Keratinocyte (primary cell): ENCODE measurements at regions not wholly inside any gene's neighbourhood (a gene's known extent, or its start where the extent isn't known, plus 50 kb on each side); places are given as distances from the start of the nearest gene placed in this dataset.

Source experiments
- DNase-seq: peaks from one replicate; pipeline ENCODE4 v3.0.0-alpha.2; 2011; ENCODE audit warnings: low read depth, missing footprints, low spot score
- FAIRE-seq: peaks from 2 replicates; lab custom pipeline; 2011; peaks lifted over from hg19 to GRCh38; lab: Jason Lieb, UNC
- H2AFZ ChIP-seq: 2 replicates; pipeline ENCODE4 v1.6.0; 2012; ENCODE audit warnings: low read length, control low read depth, inconsistent platforms; ENCODE audit not compliant: control insufficient read depth
- H3K27ac ChIP-seq: 2 replicates; pipeline ENCODE4 v1.5.1; 2011; ENCODE audit warnings: low read length; ENCODE audit not compliant: control insufficient read depth, insufficient read depth
- H3K27me3 ChIP-seq: 3 replicates; pipeline ENCODE4 v1.6.0; 2011; ENCODE audit warnings: low read length; ENCODE audit not compliant: control insufficient read depth, insufficient read depth; ENCODE audit errors: extremely low read depth
- H3K36me3 ChIP-seq, 2 experiments: 2 replicates in 1 of 2; 3 replicates in 1 of 2; pipeline ENCODE4 v1.5.1; 2011; ENCODE audit warnings: low read length in 2 of 2, mild to moderate bottlenecking in 1 of 2; ENCODE audit not compliant: control insufficient read depth in 2 of 2, insufficient read depth in 2 of 2; ENCODE audit errors: extremely low read depth in 1 of 2
- H3K4me1 ChIP-seq: 3 replicates; pipeline ENCODE4 v1.5.1; 2011; ENCODE audit warnings: low read length; ENCODE audit not compliant: control insufficient read depth, insufficient read depth; ENCODE audit errors: extremely low read depth
- H3K4me2 ChIP-seq: 3 replicates; pipeline ENCODE4 v1.6.0; 2011; ENCODE audit warnings: low read depth, low read length; ENCODE audit not compliant: control insufficient read depth, insufficient read depth; ENCODE audit errors: extremely low read depth
- H3K4me3 ChIP-seq, 3 experiments: fragments of 200-600 bp in 1 of 3; sonication (generic) in 1 of 3; 2 replicates in 2 of 3; 3 replicates in 1 of 3; pipeline ENCODE4 v1.5.1; 2011 to 2016; ENCODE audit warnings: low read length in 3 of 3, mild to moderate bottlenecking in 3 of 3, control low read depth in 2 of 3, inconsistent platforms in 1 of 3, low read depth in 1 of 3, mixed read lengths in 1 of 3, mixed run types in 1 of 3, moderate library complexity in 1 of 3; ENCODE audit not compliant: control insufficient read depth in 2 of 3, insufficient read depth in 2 of 3; ENCODE audit errors: extremely low read depth in 1 of 3
- H3K79me2 ChIP-seq: 2 replicates; pipeline ENCODE4 v1.6.0; 2012; ENCODE audit warnings: low read length; ENCODE audit not compliant: control insufficient read depth, insufficient read depth
- H3K9ac ChIP-seq: 3 replicates; pipeline ENCODE4 v1.6.0; 2011; ENCODE audit warnings: low read length; ENCODE audit not compliant: control insufficient read depth, insufficient read depth; ENCODE audit errors: extremely low read depth
- H3K9me1 ChIP-seq: 3 replicates; pipeline ENCODE4 v1.6.0; 2011; ENCODE audit warnings: low read length; ENCODE audit not compliant: control insufficient read depth, insufficient read depth; ENCODE audit errors: extremely low read depth
- H3K9me3 ChIP-seq: 2 replicates; pipeline ENCODE4 v1.5.1; 2012; ENCODE audit warnings: low read depth, low read length; ENCODE audit not compliant: control insufficient read depth
- H4K20me1 ChIP-seq: 3 replicates; pipeline ENCODE4 v1.6.0; 2011; ENCODE audit warnings: low read length; ENCODE audit not compliant: control insufficient read depth, insufficient read depth; ENCODE audit errors: extremely low read depth
- CTCF ChIP-seq, 3 experiments: IDR thresholded peaks in 1 of 3; conservative IDR thresholded peaks in 1 of 3; optimal IDR thresholded peaks in 1 of 3; 2 replicates in 2 of 3; 3 replicates in 1 of 3; pipeline versions ENCODE3 to v1.5.1; 2011; ENCODE audit warnings: low read length in 3 of 3, mild to moderate bottlenecking in 3 of 3, moderate library complexity in 2 of 3, control low read depth in 1 of 3, inconsistent platforms in 1 of 3; ENCODE audit not compliant: insufficient read depth in 2 of 3; ENCODE audit errors: extremely low read depth in 1 of 3
- EZH2 ChIP-seq: IDR thresholded peaks from one replicate; pipeline ENCODE4 v1.6.1; 2012; ENCODE audit warnings: inconsistent platforms, mild to moderate bottlenecking, low read length, moderate library complexity
- dilution Hi-C: fragments of 300-500 bp; cut with MboI; formaldehyde crosslinking; loops from one replicate; pipeline ENCODE4 v1.7.0; 2020; ENCODE audit warnings: low sequenced_read_pairs; ENCODE audit not compliant: extremely low pct_ligation_motif_present

- dilution Hi-C loops: no loop called here
- Histone ChIP-seq H3K4me2 (no peak overlapping the region), H4K20me1 (no peaks in the 10 kb centered on the region), H3K9me3 (no peaks in the 10 kb centered on the region), H3K27me3 (no peaks in the 10 kb centered on the region), H3K4me3 (no peak overlapping the region), H3K4me1 (peaks cover 7% of the 10 kb centered on the region), H3K9ac (no peak overlapping the region), H2AFZ (no peak overlapping the region), H3K9me1 (no peaks in the 10 kb centered on the region), H3K27ac (no peak overlapping the region), H3K36me3 (no peaks in the 10 kb centered on the region), H3K79me2 (no peaks in the 10 kb centered on the region)
- no peak for FAIRE-seq
- no peak for DNase-seq
- TF ChIP-seq CTCF (optimal IDR thresholded peaks at IDR 0.05 in 1 of 3, IDR thresholded peaks at IDR 0.05 in 1 of 3, conservative IDR thresholded peaks at IDR 0.05 in 1 of 3; ENCODE audit: extremely low read depth in 1 of 3, insufficient read depth in 2 of 3, low read length in 3 of 3) (no peak), EZH2 (no peak)
These were observed 170.4 kb upstream of the CASK start for GRCh38 chrX:42093756-42094155.

GRCh38 chrX:42090395-42090794, 167.0 kb upstream of the CASK start:
- no peak overlapping the region for H3K27ac ChIP-seq
- H4K20me1 ChIP-seq: no peaks in the 10 kb centered on the region
- no peak overlapping the region for H2AFZ ChIP-seq
- no peak for TF ChIP-seq EZH2
- no peak for TF ChIP-seq CTCF (optimal IDR thresholded peaks at IDR 0.05 in 1 of 3, IDR thresholded peaks at IDR 0.05 in 1 of 3, conservative IDR thresholded peaks at IDR 0.05 in 1 of 3; ENCODE audit: extremely low read depth in 1 of 3, insufficient read depth in 2 of 3, low read length in 3 of 3)
- H3K4me3 ChIP-seq: no peak overlapping the region
- no peak for FAIRE-seq
- no peaks in the 10 kb centered on the region for H3K36me3 ChIP-seq
- no peaks in the 10 kb centered on the region for H3K9me1 ChIP-seq
- dilution Hi-C loops: no loop called here
- no peaks in the 10 kb centered on the region for H3K4me1 ChIP-seq
- H3K79me2 ChIP-seq: no peaks in the 10 kb centered on the region
- no peak overlapping the region for H3K9ac ChIP-seq
- no peaks in the 10 kb centered on the region for H3K9me3 ChIP-seq
- no peak for DNase-seq
- H3K4me2 ChIP-seq: no peak overlapping the region
- H3K27me3 ChIP-seq: no peaks in the 10 kb centered on the region
